GM19438 (cell line): ENCODE measurements at regions not wholly inside any gene's neighbourhood (a gene's known extent, or its start where the extent isn't known, plus 50 kb on each side); places are given as distances from the start of the nearest gene placed in this dataset.
"Not testable (repeated sequence)": the region's sequence is repeated elsewhere in the genome, so short reads cannot be mapped to it uniquely, and the experiment has no call there.

Source experiments
- ATAC-seq: cut with Tn5 transposase; IDR thresholded peaks from one replicate; pipeline ENCODE4 v1.9.1; 2021; ENCODE audit warnings: low read depth; ENCODE audit not compliant: unreplicated experiment

GRCh38 chr2:173463846-173464245 lies 109.2 kb downstream of the CDCA7 start:
- ATAC-seq = no peak

- ATAC-seq = no peak
These were observed 113.1 kb downstream of the CDCA7 start for GRCh38 chr2:173467751-173468150.

GRCh38 chr2:173468266-173468793 lies 113.7 kb downstream of the CDCA7 start:
- ATAC-seq = no peak

- ATAC-seq = no peak
These were observed 117.4 kb downstream of the CDCA7 start for GRCh38 chr2:173472112-173472511.

GRCh38 chr2:173483137-173483536 lies 128.5 kb downstream of the CDCA7 start:
- ATAC-seq = no peak

GRCh38 chr2:173488861-173489260 lies 134.2 kb downstream of the CDCA7 start:
- ATAC-seq = no peak

GRCh38 chr2:173491418-173491817 lies 136.7 kb downstream of the CDCA7 start:
- no peak for ATAC-seq

GRCh38 chr2:173493874-173494273 lies 139.2 kb downstream of the CDCA7 start:
- ATAC-seq = no peak

- no peak for ATAC-seq
These were observed 142.1 kb downstream of the CDCA7 start for GRCh38 chr2:173496746-173497145.

GRCh38 chr2:173500953-173501352 lies 146.3 kb downstream of the CDCA7 start:
- ATAC-seq = no peak

GRCh38 chr2:173502296-173502695 lies 147.6 kb downstream of the CDCA7 start:
- no peak for ATAC-seq

GRCh38 chr2:173511357-173511756 lies 156.7 kb downstream of the CDCA7 start:
- no peak for ATAC-seq

- ATAC-seq = no peak
These were observed 157.3 kb downstream of the CDCA7 start for GRCh38 chr2:173511942-173512341.

- ATAC-seq = no peak
These were observed 158.5 kb downstream of the CDCA7 start for GRCh38 chr2:173513107-173513727.

- no peak for ATAC-seq
These were observed 166.2 kb downstream of the CDCA7 start for GRCh38 chr2:173520918-173521317.

GRCh38 chr2:173521450-173522192 lies 166.9 kb downstream of the CDCA7 start:
- ATAC-seq = no peak

GRCh38 chr2:173523497-173523896 lies 168.8 kb downstream of the CDCA7 start:
- ATAC-seq = no peak

GRCh38 chr2:173524256-173524955 lies 169.7 kb downstream of the CDCA7 start:
- ATAC-seq = no peak

GRCh38 chr2:173532732-173533531 lies 178.3 kb downstream of the CDCA7 start:
- not testable (repeated sequence) for ATAC-seq

GRCh38 chr2:173537694-173538093 lies 183.0 kb downstream of the CDCA7 start:
- ATAC-seq = no peak

- no peak for ATAC-seq
These were observed 184.9 kb downstream of the CDCA7 start for GRCh38 chr2:173539615-173540014.
